ENCODE measurements at regions not wholly inside any gene's neighbourhood (a gene's known extent, or its start where the extent isn't known, plus 50 kb on each side); places are given as distances from the start of the nearest gene placed in this dataset.

DNA sequence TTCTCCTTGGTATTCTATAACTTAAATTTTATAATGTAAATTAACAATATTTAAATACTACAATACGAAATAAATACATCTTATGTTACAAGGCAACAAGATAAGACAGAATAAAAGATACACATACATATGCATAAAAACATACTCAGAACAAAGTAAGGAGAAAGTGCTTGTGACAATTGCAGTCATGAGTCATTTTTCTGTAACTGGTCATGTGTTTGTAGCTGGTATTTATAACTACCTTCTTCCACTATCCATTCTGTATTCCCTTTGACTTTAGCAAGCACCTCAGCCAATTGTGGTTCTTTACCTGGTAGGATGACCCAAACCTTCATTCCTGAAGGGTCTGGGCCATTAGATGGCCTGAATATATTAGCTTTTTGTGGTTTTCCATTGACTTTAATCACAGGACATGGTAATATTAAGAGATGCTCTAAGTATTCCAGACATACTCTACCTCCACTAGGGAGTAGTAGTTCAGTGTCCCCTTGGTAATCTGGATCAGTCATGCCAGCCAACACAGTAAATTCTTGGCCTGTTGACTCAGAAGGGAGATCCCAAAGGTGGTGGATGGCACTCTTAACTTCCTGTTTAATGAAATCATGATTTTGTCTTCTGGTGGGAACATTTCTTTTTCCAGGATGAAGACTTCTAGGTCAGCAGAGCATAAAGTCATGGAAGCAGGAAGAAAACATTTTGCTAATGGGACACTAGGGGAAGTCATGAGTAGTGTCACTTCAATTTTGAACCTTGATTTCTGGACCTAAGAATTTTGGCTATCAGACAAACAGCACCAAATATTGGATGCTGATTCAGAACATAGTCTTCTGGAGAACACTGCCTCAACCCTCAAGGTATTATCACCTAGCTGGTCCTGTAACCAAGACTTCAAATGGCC is 733.7 kb upstream of the IGFBP3 start:
- no peaks in the 10 kb centered on the region; the same call in 1 of the 3 replicates for H3K4me1 Mint-ChIP-seq
- peaks cover 15% of the 10 kb centered on the region for H3K36me3 Mint-ChIP-seq (ENCODE audit: low read depth)
- ATAC-seq (no peak), DNase-seq (ENCODE audit: low spot score) (no peak)
- TF ChIP-seq, protein P1, sequence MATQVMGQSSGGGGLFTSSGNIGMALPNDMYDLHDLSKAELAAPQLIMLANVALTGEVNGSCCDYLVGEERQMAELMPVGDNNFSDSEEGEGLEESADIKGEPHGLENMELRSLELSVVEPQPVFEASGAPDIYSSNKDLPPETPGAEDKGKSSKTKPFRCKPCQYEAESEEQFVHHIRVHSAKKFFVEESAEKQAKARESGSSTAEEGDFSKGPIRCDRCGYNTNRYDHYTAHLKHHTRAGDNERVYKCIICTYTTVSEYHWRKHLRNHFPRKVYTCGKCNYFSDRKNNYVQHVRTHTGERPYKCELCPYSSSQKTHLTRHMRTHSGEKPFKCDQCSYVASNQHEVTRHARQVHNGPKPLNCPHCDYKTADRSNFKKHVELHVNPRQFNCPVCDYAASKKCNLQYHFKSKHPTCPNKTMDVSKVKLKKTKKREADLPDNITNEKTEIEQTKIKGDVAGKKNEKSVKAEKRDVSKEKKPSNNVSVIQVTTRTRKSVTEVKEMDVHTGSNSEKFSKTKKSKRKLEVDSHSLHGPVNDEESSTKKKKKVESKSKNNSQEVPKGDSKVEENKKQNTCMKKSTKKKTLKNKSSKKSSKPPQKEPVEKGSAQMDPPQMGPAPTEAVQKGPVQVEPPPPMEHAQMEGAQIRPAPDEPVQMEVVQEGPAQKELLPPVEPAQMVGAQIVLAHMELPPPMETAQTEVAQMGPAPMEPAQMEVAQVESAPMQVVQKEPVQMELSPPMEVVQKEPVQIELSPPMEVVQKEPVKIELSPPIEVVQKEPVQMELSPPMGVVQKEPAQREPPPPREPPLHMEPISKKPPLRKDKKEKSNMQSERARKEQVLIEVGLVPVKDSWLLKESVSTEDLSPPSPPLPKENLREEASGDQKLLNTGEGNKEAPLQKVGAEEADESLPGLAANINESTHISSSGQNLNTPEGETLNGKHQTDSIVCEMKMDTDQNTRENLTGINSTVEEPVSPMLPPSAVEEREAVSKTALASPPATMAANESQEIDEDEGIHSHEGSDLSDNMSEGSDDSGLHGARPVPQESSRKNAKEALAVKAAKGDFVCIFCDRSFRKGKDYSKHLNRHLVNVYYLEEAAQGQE (IDR thresholded peaks at IDR 0.05; ENCODE audit: unreplicated experiment): no peak
- TF ChIP-seq EZH2 (IDR thresholded peaks at IDR 0.05; ENCODE audit: low read depth, unreplicated experiment) (no peak), ZNF331 (CRISPR knock-in tag; IDR thresholded peaks at IDR 0.05; ENCODE audit: low read depth) (no peak), EZH2phosphoT487 (IDR thresholded peaks at IDR 0.05; ENCODE audit: unreplicated experiment) (no peak), CREB1 (CRISPR knock-in tag; IDR thresholded peaks at IDR 0.05; ENCODE audit: low read depth) (no peak), NANOG (IDR thresholded peaks at IDR 0.05; ENCODE audit: borderline replicate concordance) (no peak), POLR2AphosphoS5 (IDR thresholded peaks at IDR 0.05; ENCODE audit: low read depth) (no peak), ZNF114 (CRISPR knock-in tag; IDR thresholded peaks at IDR 0.05) (no peak), JUNB (IDR thresholded peaks at IDR 0.05; ENCODE audit: unreplicated experiment) (no peak), STAT1 (IDR thresholded peaks at IDR 0.05; ENCODE audit: unreplicated experiment) (no peak)
- TF ChIP-seq, protein P2, sequence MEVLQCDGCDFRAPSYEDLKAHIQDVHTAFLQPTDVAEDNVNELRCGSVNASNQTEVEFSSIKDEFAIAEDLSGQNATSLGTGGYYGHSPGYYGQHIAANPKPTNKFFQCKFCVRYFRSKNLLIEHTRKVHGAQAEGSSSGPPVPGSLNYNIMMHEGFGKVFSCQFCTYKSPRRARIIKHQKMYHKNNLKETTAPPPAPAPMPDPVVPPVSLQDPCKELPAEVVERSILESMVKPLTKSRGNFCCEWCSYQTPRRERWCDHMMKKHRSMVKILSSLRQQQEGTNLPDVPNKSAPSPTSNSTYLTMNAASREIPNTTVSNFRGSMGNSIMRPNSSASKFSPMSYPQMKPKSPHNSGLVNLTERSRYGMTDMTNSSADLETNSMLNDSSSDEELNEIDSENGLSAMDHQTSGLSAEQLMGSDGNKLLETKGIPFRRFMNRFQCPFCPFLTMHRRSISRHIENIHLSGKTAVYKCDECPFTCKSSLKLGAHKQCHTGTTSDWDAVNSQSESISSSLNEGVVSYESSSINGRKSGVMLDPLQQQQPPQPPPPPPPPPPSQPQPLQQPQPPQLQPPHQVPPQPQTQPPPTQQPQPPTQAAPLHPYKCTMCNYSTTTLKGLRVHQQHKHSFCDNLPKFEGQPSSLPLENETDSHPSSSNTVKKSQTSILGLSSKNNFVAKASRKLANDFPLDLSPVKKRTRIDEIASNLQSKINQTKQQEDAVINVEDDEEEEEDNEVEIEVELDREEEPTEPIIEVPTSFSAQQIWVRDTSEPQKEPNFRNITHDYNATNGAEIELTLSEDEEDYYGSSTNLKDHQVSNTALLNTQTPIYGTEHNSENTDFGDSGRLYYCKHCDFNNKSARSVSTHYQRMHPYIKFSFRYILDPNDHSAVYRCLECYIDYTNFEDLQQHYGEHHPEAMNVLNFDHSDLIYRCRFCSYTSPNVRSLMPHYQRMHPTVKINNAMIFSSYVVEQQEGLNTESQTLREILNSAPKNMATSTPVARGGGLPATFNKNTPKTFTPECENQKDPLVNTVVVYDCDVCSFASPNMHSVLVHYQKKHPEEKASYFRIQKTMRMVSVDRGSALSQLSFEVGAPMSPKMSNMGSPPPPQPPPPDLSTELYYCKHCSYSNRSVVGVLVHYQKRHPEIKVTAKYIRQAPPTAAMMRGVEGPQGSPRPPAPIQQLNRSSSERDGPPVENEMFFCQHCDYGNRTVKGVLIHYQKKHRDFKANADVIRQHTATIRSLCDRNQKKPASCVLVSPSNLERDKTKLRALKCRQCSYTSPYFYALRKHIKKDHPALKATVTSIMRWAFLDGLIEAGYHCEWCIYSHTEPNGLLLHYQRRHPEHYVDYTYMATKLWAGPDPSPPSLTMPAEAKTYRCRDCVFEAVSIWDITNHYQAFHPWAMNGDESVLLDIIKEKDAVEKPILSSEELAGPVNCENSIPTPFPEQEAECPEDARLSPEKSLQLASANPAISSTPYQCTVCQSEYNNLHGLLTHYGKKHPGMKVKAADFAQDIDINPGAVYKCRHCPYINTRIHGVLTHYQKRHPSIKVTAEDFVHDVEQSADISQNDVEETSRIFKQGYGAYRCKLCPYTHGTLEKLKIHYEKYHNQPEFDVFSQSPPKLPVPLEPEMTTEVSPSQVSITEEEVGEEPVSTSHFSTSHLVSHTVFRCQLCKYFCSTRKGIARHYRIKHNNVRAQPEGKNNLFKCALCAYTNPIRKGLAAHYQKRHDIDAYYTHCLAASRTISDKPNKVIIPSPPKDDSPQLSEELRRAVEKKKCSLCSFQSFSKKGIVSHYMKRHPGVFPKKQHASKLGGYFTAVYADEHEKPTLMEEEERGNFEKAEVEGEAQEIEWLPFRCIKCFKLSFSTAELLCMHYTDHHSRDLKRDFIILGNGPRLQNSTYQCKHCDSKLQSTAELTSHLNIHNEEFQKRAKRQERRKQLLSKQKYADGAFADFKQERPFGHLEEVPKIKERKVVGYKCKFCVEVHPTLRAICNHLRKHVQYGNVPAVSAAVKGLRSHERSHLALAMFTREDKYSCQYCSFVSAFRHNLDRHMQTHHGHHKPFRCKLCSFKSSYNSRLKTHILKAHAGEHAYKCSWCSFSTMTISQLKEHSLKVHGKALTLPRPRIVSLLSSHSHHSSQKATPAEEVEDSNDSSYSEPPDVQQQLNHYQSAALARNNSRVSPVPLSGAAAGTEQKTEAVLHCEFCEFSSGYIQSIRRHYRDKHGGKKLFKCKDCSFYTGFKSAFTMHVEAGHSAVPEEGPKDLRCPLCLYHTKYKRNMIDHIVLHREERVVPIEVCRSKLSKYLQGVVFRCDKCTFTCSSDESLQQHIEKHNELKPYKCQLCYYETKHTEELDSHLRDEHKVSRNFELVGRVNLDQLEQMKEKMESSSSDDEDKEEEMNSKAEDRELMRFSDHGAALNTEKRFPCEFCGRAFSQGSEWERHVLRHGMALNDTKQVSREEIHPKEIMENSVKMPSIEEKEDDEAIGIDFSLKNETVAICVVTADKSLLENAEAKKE (CRISPR knock-in tag; IDR thresholded peaks at IDR 0.05): no peak
- TF ChIP-seq, protein P3, sequence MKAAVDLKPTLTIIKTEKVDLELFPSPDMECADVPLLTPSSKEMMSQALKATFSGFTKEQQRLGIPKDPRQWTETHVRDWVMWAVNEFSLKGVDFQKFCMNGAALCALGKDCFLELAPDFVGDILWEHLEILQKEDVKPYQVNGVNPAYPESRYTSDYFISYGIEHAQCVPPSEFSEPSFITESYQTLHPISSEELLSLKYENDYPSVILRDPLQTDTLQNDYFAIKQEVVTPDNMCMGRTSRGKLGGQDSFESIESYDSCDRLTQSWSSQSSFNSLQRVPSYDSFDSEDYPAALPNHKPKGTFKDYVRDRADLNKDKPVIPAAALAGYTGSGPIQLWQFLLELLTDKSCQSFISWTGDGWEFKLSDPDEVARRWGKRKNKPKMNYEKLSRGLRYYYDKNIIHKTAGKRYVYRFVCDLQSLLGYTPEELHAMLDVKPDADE (IDR thresholded peaks at IDR 0.05): no peak
- TF ChIP-seq, protein P4, sequence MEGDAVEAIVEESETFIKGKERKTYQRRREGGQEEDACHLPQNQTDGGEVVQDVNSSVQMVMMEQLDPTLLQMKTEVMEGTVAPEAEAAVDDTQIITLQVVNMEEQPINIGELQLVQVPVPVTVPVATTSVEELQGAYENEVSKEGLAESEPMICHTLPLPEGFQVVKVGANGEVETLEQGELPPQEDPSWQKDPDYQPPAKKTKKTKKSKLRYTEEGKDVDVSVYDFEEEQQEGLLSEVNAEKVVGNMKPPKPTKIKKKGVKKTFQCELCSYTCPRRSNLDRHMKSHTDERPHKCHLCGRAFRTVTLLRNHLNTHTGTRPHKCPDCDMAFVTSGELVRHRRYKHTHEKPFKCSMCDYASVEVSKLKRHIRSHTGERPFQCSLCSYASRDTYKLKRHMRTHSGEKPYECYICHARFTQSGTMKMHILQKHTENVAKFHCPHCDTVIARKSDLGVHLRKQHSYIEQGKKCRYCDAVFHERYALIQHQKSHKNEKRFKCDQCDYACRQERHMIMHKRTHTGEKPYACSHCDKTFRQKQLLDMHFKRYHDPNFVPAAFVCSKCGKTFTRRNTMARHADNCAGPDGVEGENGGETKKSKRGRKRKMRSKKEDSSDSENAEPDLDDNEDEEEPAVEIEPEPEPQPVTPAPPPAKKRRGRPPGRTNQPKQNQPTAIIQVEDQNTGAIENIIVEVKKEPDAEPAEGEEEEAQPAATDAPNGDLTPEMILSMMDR (conservative IDR thresholded peaks at IDR 0.05; ENCODE audit: low read depth in 2 of 2): no peak
- Histone ChIP-seq H3K27ac (ENCODE audit: low read depth) (no peak overlapping the region), H3K4me1 (ENCODE audit: insufficient read depth) (no peaks in the 10 kb centered on the region), H3K4me3 (no peak overlapping the region), H3K4me2 (no peak overlapping the region), H2AFZ (no peak overlapping the region), H3K27me3 (ENCODE audit: insufficient read depth) (no peaks in the 10 kb centered on the region), H3K79me2 (replicated peaks; ENCODE audit: insufficient read depth) (no peaks in the 10 kb centered on the region), H3F3A (replicated peaks; ENCODE audit: low read depth) (no peaks in the 10 kb centered on the region), H3K9me2 (ENCODE audit: insufficient read depth) (peaks cover 28% of the 10 kb centered on the region), H4K20me1 (replicated peaks; ENCODE audit: insufficient read depth) (no peaks in the 10 kb centered on the region), H3K36me3 (ENCODE audit: insufficient read depth) (no peaks in the 10 kb centered on the region; the same call in 1 of the 2 replicates)
- H3K27ac Mint-ChIP-seq: no peak overlapping the region
- H3K4me3 Mint-ChIP-seq: no peak overlapping the region
- H3K27me3 Mint-ChIP-seq (ENCODE audit: insufficient read depth, low read depth, poor library complexity): peaks cover 2% of the 10 kb centered on the region
- peaks cover 16% of the 10 kb centered on the region for H3K9me3 Mint-ChIP-seq
